IPS-15b (cell line): ENCODE measurements at regions not wholly inside any gene's neighbourhood (a gene's known extent, or its start where the extent isn't known, plus 50 kb on each side); places are given as distances from the start of the nearest gene placed in this dataset.

Experiments
- H3K27me3 ChIP-seq: one replicate; pipeline ENCODE4 v1.6.1; 2013; ENCODE audit warnings: low read length; ENCODE audit not compliant: control insufficient read depth, insufficient read depth
- H3K36me3 ChIP-seq: one replicate; pipeline ENCODE4 v1.6.1; 2013; ENCODE audit warnings: low read length; ENCODE audit not compliant: control insufficient read depth, insufficient read depth
- H3K4me1 ChIP-seq: one replicate; pipeline ENCODE4 v1.6.1; 2013; ENCODE audit warnings: mild to moderate bottlenecking, low read length; ENCODE audit not compliant: control insufficient read depth, insufficient read depth
- H3K4me3 ChIP-seq: one replicate; pipeline ENCODE4 v1.5.1; 2013; ENCODE audit warnings: low read depth, low read length
- H3K9ac ChIP-seq: one replicate; pipeline ENCODE4 v1.6.1; 2013; ENCODE audit warnings: low read depth, mild to moderate bottlenecking, low read length
- H3K9me3 ChIP-seq: one replicate; pipeline ENCODE4 v1.6.1; 2013; ENCODE audit warnings: mild to moderate bottlenecking, low read length; ENCODE audit not compliant: control insufficient read depth, insufficient read depth

- no peaks in the 10 kb centered on the region for H3K9me3 ChIP-seq
- H3K4me3 ChIP-seq: no peak overlapping the region
- no peaks in the 10 kb centered on the region for H3K4me1 ChIP-seq
- H3K36me3 ChIP-seq: no peaks in the 10 kb centered on the region
- no peaks in the 10 kb centered on the region for H3K27me3 ChIP-seq
- no peak overlapping the region for H3K9ac ChIP-seq
These were observed 535.2 kb downstream of the GALR1 start for GRCh38 chr18:77784759-77785379.

GRCh38 chr18:77785415-77785975 is 535.8 kb downstream of the GALR1 start:
- Histone ChIP-seq H3K4me3 (no peak overlapping the region), H3K9me3 (no peaks in the 10 kb centered on the region), H3K9ac (no peak overlapping the region), H3K4me1 (no peaks in the 10 kb centered on the region), H3K27me3 (no peaks in the 10 kb centered on the region), H3K36me3 (no peaks in the 10 kb centered on the region)

- H3K4me3 ChIP-seq: no peak overlapping the region
These were observed 553.4 kb downstream of the GALR1 start for GRCh38 chr18:77803024-77803423.

GRCh38 chr18:77804382-77804781 is 554.7 kb downstream of the GALR1 start:
- no peak overlapping the region for H3K9ac ChIP-seq
- no peak overlapping the region for H3K4me3 ChIP-seq

More at GRCh38 chr18:77803024-77803423, 553.4 kb downstream of the GALR1 start:
- Histone ChIP-seq H3K4me1 (no peaks in the 10 kb centered on the region), H3K36me3 (no peaks in the 10 kb centered on the region), H3K9me3 (no peaks in the 10 kb centered on the region), H3K9ac (no peak overlapping the region), H3K27me3 (no peaks in the 10 kb centered on the region)

GRCh38 chr18:77807650-77808049 is 558.0 kb downstream of the GALR1 start:
- no peak overlapping the region for H3K9ac ChIP-seq
- no peaks in the 10 kb centered on the region for H3K4me1 ChIP-seq
- H3K36me3 ChIP-seq: no peaks in the 10 kb centered on the region
- H3K4me3 ChIP-seq: no peak overlapping the region
- H3K27me3 ChIP-seq: no peaks in the 10 kb centered on the region
- H3K9me3 ChIP-seq: no peaks in the 10 kb centered on the region

More at GRCh38 chr18:77804382-77804781, 554.7 kb downstream of the GALR1 start:
- no peaks in the 10 kb centered on the region for H3K9me3 ChIP-seq
- no peaks in the 10 kb centered on the region for H3K36me3 ChIP-seq
- no peaks in the 10 kb centered on the region for H3K27me3 ChIP-seq
- H3K4me1 ChIP-seq: no peaks in the 10 kb centered on the region

GRCh38 chr18:77811503-77811902 is 561.9 kb downstream of the GALR1 start:
- Histone ChIP-seq H3K36me3 (no peaks in the 10 kb centered on the region), H3K4me3 (no peak overlapping the region), H3K4me1 (no peaks in the 10 kb centered on the region), H3K9ac (no peak overlapping the region), H3K9me3 (no peaks in the 10 kb centered on the region), H3K27me3 (no peaks in the 10 kb centered on the region)

GRCh38 chr18:77815666-77816338 is 566.2 kb downstream of the GALR1 start:
- Histone ChIP-seq H3K9me3 (no peaks in the 10 kb centered on the region), H3K27me3 (no peaks in the 10 kb centered on the region), H3K36me3 (no peaks in the 10 kb centered on the region), H3K4me3 (no peak overlapping the region), H3K9ac (no peak overlapping the region), H3K4me1 (no peaks in the 10 kb centered on the region)

- no peaks in the 10 kb centered on the region for H3K36me3 ChIP-seq
- no peak overlapping the region for H3K9ac ChIP-seq
These were observed 568.7 kb downstream of the GALR1 start for GRCh38 chr18:77818328-77818727.

GRCh38 chr18:77820472-77820871 is 570.8 kb downstream of the GALR1 start:
- H3K4me1 ChIP-seq: peaks cover 3% of the 10 kb centered on the region
- no peak overlapping the region for H3K4me3 ChIP-seq
- no peak overlapping the region for H3K9ac ChIP-seq
- H3K36me3 ChIP-seq: no peaks in the 10 kb centered on the region
- no peaks in the 10 kb centered on the region for H3K27me3 ChIP-seq
- H3K9me3 ChIP-seq: no peaks in the 10 kb centered on the region

More at GRCh38 chr18:77818328-77818727, 568.7 kb downstream of the GALR1 start:
- Histone ChIP-seq H3K4me3 (no peak overlapping the region), H3K4me1 (peaks cover 3% of the 10 kb centered on the region), H3K9me3 (no peaks in the 10 kb centered on the region), H3K27me3 (no peaks in the 10 kb centered on the region)

- Histone ChIP-seq H3K27me3 (no peaks in the 10 kb centered on the region), H3K4me1 (peaks cover 3% of the 10 kb centered on the region), H3K4me3 (no peak overlapping the region), H3K36me3 (no peaks in the 10 kb centered on the region), H3K9ac (no peak overlapping the region), H3K9me3 (no peaks in the 10 kb centered on the region)
These were observed 572.2 kb downstream of the GALR1 start for GRCh38 chr18:77821892-77822291.

GRCh38 chr18:77822632-77823031 is 573.0 kb downstream of the GALR1 start:
- H3K4me3 ChIP-seq: no peak overlapping the region
- H3K27me3 ChIP-seq: no peaks in the 10 kb centered on the region
- H3K4me1 ChIP-seq: peaks cover 3% of the 10 kb centered on the region
- H3K9ac ChIP-seq: no peak overlapping the region
- H3K9me3 ChIP-seq: no peaks in the 10 kb centered on the region
- H3K36me3 ChIP-seq: no peaks in the 10 kb centered on the region

- H3K9me3 ChIP-seq: no peaks in the 10 kb centered on the region
- no peak overlapping the region for H3K4me3 ChIP-seq
- no peaks in the 10 kb centered on the region for H3K36me3 ChIP-seq
- H3K27me3 ChIP-seq: no peaks in the 10 kb centered on the region
- H3K9ac ChIP-seq: no peak overlapping the region
- H3K4me1 ChIP-seq: no peaks in the 10 kb centered on the region
These were observed 584.2 kb downstream of the GALR1 start for GRCh38 chr18:77833807-77834206.
